ENCODE measurements at regions not wholly inside any gene's neighbourhood (a gene's known extent, or its start where the extent isn't known, plus 50 kb on each side); places are given as distances from the start of the nearest gene placed in this dataset.

DNA sequence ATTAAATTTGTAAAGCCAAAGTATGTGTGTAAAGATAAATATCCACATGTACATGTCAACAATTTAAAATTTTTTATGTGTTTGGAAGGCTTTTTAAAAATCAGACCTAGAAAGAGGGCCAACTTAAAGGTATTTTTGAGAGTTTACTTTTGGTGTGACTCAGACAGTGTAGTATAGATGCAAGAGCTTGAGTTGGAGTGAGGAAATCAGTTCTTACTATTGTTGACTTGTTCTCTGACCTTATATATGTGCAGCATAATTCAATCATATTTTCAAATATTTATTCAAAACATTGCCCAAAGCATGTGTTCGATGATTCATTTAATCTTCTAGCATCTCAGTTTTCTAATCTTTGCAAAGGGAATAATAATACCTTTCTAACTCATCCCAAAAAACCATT, 243.7 kb upstream of the PRKCQ start:
- no peaks in the 10 kb centered on the region for H3K4me1 ChIP-seq (ENCODE audit: insufficient read depth, low read length)
- H3K27ac ChIP-seq (ENCODE audit: low read depth, low read length) = no peak overlapping the region
- H3K27me3 ChIP-seq (ENCODE audit: insufficient read depth, low read length) = no peaks in the 10 kb centered on the region
- TF ChIP-seq, protein P1, sequence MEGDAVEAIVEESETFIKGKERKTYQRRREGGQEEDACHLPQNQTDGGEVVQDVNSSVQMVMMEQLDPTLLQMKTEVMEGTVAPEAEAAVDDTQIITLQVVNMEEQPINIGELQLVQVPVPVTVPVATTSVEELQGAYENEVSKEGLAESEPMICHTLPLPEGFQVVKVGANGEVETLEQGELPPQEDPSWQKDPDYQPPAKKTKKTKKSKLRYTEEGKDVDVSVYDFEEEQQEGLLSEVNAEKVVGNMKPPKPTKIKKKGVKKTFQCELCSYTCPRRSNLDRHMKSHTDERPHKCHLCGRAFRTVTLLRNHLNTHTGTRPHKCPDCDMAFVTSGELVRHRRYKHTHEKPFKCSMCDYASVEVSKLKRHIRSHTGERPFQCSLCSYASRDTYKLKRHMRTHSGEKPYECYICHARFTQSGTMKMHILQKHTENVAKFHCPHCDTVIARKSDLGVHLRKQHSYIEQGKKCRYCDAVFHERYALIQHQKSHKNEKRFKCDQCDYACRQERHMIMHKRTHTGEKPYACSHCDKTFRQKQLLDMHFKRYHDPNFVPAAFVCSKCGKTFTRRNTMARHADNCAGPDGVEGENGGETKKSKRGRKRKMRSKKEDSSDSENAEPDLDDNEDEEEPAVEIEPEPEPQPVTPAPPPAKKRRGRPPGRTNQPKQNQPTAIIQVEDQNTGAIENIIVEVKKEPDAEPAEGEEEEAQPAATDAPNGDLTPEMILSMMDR (IDR thresholded peaks at IDR 0.05; ENCODE audit: extremely low read depth, low read depth, low read length) = no peak
- no peak overlapping the region for H3K4me2 ChIP-seq (ENCODE audit: insufficient read depth, low read length)
- no peak overlapping the region for H3K4me3 ChIP-seq (ENCODE audit: insufficient read depth, low read length)
- no peaks in the 10 kb centered on the region for H3K36me3 ChIP-seq (ENCODE audit: insufficient read depth, low read length)
- no peaks in the 10 kb centered on the region for H3K9me3 ChIP-seq (ENCODE audit: low read depth, low read length)
- no peaks in the 10 kb centered on the region for H4K20me1 ChIP-seq (ENCODE audit: insufficient read depth, low read length)
- DNase-seq (ENCODE audit: insufficient read length, low spot score, missing footprints) = no peak
- no peaks in the 10 kb centered on the region for H3K79me2 ChIP-seq (ENCODE audit: insufficient read depth, low read length)
- no peak overlapping the region for H2AFZ ChIP-seq (ENCODE audit: low read length)

- no peak overlapping the region for H3K4me3 ChIP-seq (ENCODE audit: insufficient read depth, low read length)
- no peaks in the 10 kb centered on the region for H3K27me3 ChIP-seq (ENCODE audit: insufficient read depth, low read length)
- no peak overlapping the region for H2AFZ ChIP-seq (ENCODE audit: low read length)
- H3K4me1 ChIP-seq (ENCODE audit: insufficient read depth, low read length) = no peaks in the 10 kb centered on the region
- no peaks in the 10 kb centered on the region for H3K36me3 ChIP-seq (ENCODE audit: insufficient read depth, low read length)
- TF ChIP-seq, protein P1 (IDR thresholded peaks at IDR 0.05; ENCODE audit: extremely low read depth, low read depth, low read length) = no peak
- H3K79me2 ChIP-seq (ENCODE audit: insufficient read depth, low read length) = no peaks in the 10 kb centered on the region
- DNase-seq (ENCODE audit: insufficient read length, low spot score, missing footprints) = no peak
- H4K20me1 ChIP-seq (ENCODE audit: insufficient read depth, low read length) = no peaks in the 10 kb centered on the region
- H3K27ac ChIP-seq (ENCODE audit: low read depth, low read length) = no peak overlapping the region
- no peaks in the 10 kb centered on the region for H3K9me3 ChIP-seq (ENCODE audit: low read depth, low read length)
- no peak overlapping the region for H3K4me2 ChIP-seq (ENCODE audit: insufficient read depth, low read length)
These were observed 239.2 kb upstream of the PRKCQ start for GRCh38 chr10:6819301-6819700.

DNA sequence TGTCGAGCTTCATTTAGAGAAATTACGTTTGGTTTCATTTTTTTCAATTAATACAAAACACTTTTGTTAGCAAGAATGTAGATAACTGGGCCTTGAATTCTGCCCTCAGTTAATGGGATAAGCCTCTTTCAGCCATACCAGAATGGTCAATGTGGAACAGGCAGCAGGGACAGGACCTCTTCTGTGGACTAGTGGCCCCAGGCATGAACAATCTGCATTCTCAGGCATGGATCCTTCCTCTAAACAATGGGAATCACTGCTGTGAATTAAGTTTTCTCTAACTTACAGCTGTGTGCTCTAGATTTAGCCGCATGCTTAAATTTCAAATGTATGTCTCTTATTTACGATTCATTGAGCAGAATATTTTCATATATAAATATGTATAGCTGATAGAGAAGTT, 237.7 kb upstream of the PRKCQ start:
- no peaks in the 10 kb centered on the region for H3K79me2 ChIP-seq (ENCODE audit: insufficient read depth, low read length)
- H3K4me2 ChIP-seq (ENCODE audit: insufficient read depth, low read length) = no peak overlapping the region
- H3K36me3 ChIP-seq (ENCODE audit: insufficient read depth, low read length) = no peaks in the 10 kb centered on the region
- H4K20me1 ChIP-seq (ENCODE audit: insufficient read depth, low read length) = no peaks in the 10 kb centered on the region
- no peak overlapping the region for H2AFZ ChIP-seq (ENCODE audit: low read length)
- no peaks in the 10 kb centered on the region for H3K27me3 ChIP-seq (ENCODE audit: insufficient read depth, low read length)
- no peaks in the 10 kb centered on the region for H3K9me3 ChIP-seq (ENCODE audit: low read depth, low read length)
- no peak overlapping the region for H3K27ac ChIP-seq (ENCODE audit: low read depth, low read length)
- H3K4me3 ChIP-seq (ENCODE audit: insufficient read depth, low read length) = no peak overlapping the region
- H3K4me1 ChIP-seq (ENCODE audit: insufficient read depth, low read length) = no peaks in the 10 kb centered on the region
- no peak for DNase-seq (ENCODE audit: insufficient read length, low spot score, missing footprints)
- TF ChIP-seq, protein P1 (IDR thresholded peaks at IDR 0.05; ENCODE audit: extremely low read depth, low read depth, low read length) = no peak

DNA sequence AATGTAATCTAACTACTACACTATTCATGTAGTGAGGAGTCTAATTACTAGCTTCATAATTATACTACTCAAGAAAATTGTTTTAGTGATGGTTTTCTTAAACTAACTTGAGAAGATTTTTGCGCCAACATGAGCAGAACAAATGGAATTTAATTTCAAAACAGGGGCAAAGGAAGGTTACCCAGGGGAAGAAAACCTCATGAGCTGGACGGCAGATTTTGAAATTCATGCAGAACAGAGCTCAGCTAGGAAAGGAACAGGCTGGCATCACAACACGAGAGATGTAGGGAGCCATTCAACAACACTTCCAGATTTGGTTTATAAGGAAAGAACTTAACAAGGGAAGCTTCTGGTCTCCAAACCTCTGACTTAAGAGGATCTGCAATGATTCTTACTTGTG, 235.3 kb upstream of the PRKCQ start:
- no peak overlapping the region for H3K4me3 ChIP-seq (ENCODE audit: insufficient read depth, low read length)
- no peaks in the 10 kb centered on the region for H3K79me2 ChIP-seq (ENCODE audit: insufficient read depth, low read length)
- TF ChIP-seq, protein P1 (IDR thresholded peaks at IDR 0.05; ENCODE audit: extremely low read depth, low read depth, low read length) = no peak
- H3K27me3 ChIP-seq (ENCODE audit: insufficient read depth, low read length) = no peaks in the 10 kb centered on the region
- DNase-seq (ENCODE audit: insufficient read length, low spot score, missing footprints) = no peak
- no peak overlapping the region for H3K27ac ChIP-seq (ENCODE audit: low read depth, low read length)
- no peak overlapping the region for H2AFZ ChIP-seq (ENCODE audit: low read length)
- H3K36me3 ChIP-seq (ENCODE audit: insufficient read depth, low read length) = no peaks in the 10 kb centered on the region
- no peak overlapping the region for H3K4me2 ChIP-seq (ENCODE audit: insufficient read depth, low read length)
- no peaks in the 10 kb centered on the region for H3K9me3 ChIP-seq (ENCODE audit: low read depth, low read length)
- no peaks in the 10 kb centered on the region for H3K4me1 ChIP-seq (ENCODE audit: insufficient read depth, low read length)
- no peaks in the 10 kb centered on the region for H4K20me1 ChIP-seq (ENCODE audit: insufficient read depth, low read length)

Measured in osteoblast (primary cell).